Fibroblast of lung (primary cell): ENCODE measurements at regions not wholly inside any gene's neighbourhood (a gene's known extent, or its start where the extent isn't known, plus 50 kb on each side); places are given as distances from the start of the nearest gene placed in this dataset.

ENCODE experiments used
- EZH2 ChIP-seq: IDR thresholded peaks from 2 replicates; pipeline ENCODE4 v1.5.1; 2012; ENCODE audit warnings: low read length, control low read depth, mild to moderate bottlenecking; ENCODE audit errors: missing control alignments
- TF ChIP-seq, protein P1 (sequence below), 2 donors: IDR thresholded peaks in 1 of 2; conservative IDR thresholded peaks in 1 of 2; 1 replicate in 1 of 2; 2 replicates in 1 of 2; pipeline ENCODE4 v1.5.1; 2011 to 2012; ENCODE audit warnings: low read length in 2 of 2, control low read depth in 1 of 2, inconsistent platforms in 1 of 2, low read depth in 1 of 2, mild to moderate bottlenecking in 1 of 2

DNA sequence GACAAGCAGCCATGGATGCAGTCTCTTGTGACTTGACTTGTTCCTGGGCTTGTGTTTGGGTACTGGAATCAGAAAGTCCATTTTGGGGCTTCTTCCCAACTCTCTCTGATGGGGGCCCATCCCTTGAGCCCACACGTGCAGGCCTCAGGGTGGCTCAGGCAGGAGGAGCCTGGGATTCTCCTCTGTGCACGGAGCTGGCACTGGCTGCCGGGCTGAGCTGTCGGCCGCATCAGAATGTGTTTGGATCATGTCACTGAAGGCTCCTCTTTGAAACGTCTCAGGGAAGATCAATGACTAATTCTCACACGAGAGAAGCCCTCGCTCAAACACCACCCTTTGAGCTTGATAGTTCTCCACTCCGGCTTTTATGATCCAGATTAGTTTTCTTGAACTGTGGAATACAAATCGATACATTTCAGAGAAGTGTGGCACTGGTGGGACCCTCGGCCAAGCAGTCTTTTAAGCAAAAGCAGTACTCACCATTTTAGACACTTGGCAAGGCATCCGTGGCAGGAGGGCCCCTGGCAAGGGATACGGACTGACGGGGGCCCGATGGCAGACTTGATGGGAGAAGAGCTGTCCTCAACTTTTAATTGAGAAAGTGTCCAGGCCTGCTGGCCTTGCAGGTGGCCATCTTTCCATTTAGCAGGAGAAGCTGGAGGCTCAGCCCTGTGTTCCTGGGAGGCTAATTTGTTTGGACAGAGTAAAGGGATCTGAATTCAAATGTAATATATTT, 220.7 kb upstream of the C1orf174 start:
- TF ChIP-seq, protein P1, sequence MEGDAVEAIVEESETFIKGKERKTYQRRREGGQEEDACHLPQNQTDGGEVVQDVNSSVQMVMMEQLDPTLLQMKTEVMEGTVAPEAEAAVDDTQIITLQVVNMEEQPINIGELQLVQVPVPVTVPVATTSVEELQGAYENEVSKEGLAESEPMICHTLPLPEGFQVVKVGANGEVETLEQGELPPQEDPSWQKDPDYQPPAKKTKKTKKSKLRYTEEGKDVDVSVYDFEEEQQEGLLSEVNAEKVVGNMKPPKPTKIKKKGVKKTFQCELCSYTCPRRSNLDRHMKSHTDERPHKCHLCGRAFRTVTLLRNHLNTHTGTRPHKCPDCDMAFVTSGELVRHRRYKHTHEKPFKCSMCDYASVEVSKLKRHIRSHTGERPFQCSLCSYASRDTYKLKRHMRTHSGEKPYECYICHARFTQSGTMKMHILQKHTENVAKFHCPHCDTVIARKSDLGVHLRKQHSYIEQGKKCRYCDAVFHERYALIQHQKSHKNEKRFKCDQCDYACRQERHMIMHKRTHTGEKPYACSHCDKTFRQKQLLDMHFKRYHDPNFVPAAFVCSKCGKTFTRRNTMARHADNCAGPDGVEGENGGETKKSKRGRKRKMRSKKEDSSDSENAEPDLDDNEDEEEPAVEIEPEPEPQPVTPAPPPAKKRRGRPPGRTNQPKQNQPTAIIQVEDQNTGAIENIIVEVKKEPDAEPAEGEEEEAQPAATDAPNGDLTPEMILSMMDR (conservative IDR thresholded peaks at IDR 0.05 in 1 of 2, IDR thresholded peaks at IDR 0.05 in 1 of 2; ENCODE audit: low read depth in 1 of 2, low read length in 2 of 2): no peak
- TF ChIP-seq EZH2: no peak
